Activated naive CD4-positive, alpha-beta T cell treated with anti-CD3 and anti-CD28 coated beads, Interleukin-2, amount 10 ng/mL, durations not matched to agents 7 days and 5 days (primary cell): ENCODE measurements at regions not wholly inside any gene's neighbourhood (a gene's known extent, or its start where the extent isn't known, plus 50 kb on each side); places are given as distances from the start of the nearest gene placed in this dataset.

ENCODE experiments used
- CTCF ChIA-PET: fragments of 350-600 bp; sonication (Branson Sonifier 250); formaldehyde crosslinking; loops from one replicate; lab custom pipeline; 2021; ENCODE audit warnings: antibody characterized with exemption; lab: Charles Lee
- DNase-seq: peaks from one replicate; pipeline ENCODE4 v3.0.0-alpha.2; 2020
- H3K27ac Mint-ChIP-seq: one replicate; pipeline ENCODE4 v1.8.0; 2021; ENCODE audit warnings: mild to moderate bottlenecking, moderate library complexity, mixed read lengths
- H3K27me3 Mint-ChIP-seq: one replicate; pipeline ENCODE4 v1.8.0; 2021; ENCODE audit warnings: mild to moderate bottlenecking, mixed read lengths
- H3K36me3 Mint-ChIP-seq: one replicate; pipeline ENCODE4 v1.8.0; 2021; ENCODE audit warnings: mixed read lengths
- H3K4me1 Mint-ChIP-seq: one replicate; pipeline ENCODE4 v1.8.0; 2021; ENCODE audit warnings: mixed read lengths
- H3K4me3 Mint-ChIP-seq: one replicate; pipeline ENCODE4 v1.8.0; 2021; ENCODE audit warnings: mild to moderate bottlenecking, moderate library complexity, mixed read lengths
- H3K9me3 Mint-ChIP-seq: one replicate; pipeline ENCODE4 v1.8.0; 2021; ENCODE audit warnings: mixed read lengths

GRCh38 chr2:129627437-129627836, 352.0 kb upstream of the RAB6C start:
- no peak overlapping the region for H3K27ac Mint-ChIP-seq
- no peaks in the 10 kb centered on the region for H3K9me3 Mint-ChIP-seq
- H3K4me1 Mint-ChIP-seq = no peaks in the 10 kb centered on the region
- H3K27me3 Mint-ChIP-seq = no peaks in the 10 kb centered on the region
- H3K4me3 Mint-ChIP-seq = no peak overlapping the region
- no peak for DNase-seq
- CTCF ChIA-PET = no interaction called here
- no peaks in the 10 kb centered on the region for H3K36me3 Mint-ChIP-seq

GRCh38 chr2:129636692-129637091, 342.8 kb upstream of the RAB6C start:
- no peak for DNase-seq
- Mint-ChIP-seq H3K4me1 (no peaks in the 10 kb centered on the region), H3K27ac (no peak overlapping the region), H3K36me3 (no peaks in the 10 kb centered on the region), H3K9me3 (no peaks in the 10 kb centered on the region), H3K27me3 (no peaks in the 10 kb centered on the region), H3K4me3 (no peak overlapping the region)
- CTCF ChIA-PET = no interaction called here

GRCh38 chr2:129641371-129641770, 338.1 kb upstream of the RAB6C start:
- no peak for DNase-seq
- Mint-ChIP-seq H3K4me3 (no peak overlapping the region), H3K27me3 (no peaks in the 10 kb centered on the region), H3K4me1 (no peaks in the 10 kb centered on the region), H3K36me3 (no peaks in the 10 kb centered on the region), H3K27ac (no peak overlapping the region), H3K9me3 (peaks cover 2% of the 10 kb centered on the region)
- CTCF ChIA-PET = no interaction called here

- H3K27ac Mint-ChIP-seq = no peak overlapping the region
- no peaks in the 10 kb centered on the region for H3K4me1 Mint-ChIP-seq
- no peak for DNase-seq
- peaks cover 2% of the 10 kb centered on the region for H3K9me3 Mint-ChIP-seq
- no peaks in the 10 kb centered on the region for H3K36me3 Mint-ChIP-seq
- CTCF ChIA-PET = no interaction called here
- no peak overlapping the region for H3K4me3 Mint-ChIP-seq
- H3K27me3 Mint-ChIP-seq = no peaks in the 10 kb centered on the region
Measured at GRCh38 chr2:129642526-129643043, 336.9 kb upstream of the RAB6C start.

- DNase-seq = no peak
- Mint-ChIP-seq H3K27ac (no peak overlapping the region), H3K9me3 (peaks cover 2% of the 10 kb centered on the region), H3K4me3 (no peak overlapping the region), H3K27me3 (no peaks in the 10 kb centered on the region), H3K36me3 (no peaks in the 10 kb centered on the region), H3K4me1 (no peaks in the 10 kb centered on the region)
- CTCF ChIA-PET = no interaction called here
Measured at GRCh38 chr2:129645335-129645734, 334.1 kb upstream of the RAB6C start.

DNA sequence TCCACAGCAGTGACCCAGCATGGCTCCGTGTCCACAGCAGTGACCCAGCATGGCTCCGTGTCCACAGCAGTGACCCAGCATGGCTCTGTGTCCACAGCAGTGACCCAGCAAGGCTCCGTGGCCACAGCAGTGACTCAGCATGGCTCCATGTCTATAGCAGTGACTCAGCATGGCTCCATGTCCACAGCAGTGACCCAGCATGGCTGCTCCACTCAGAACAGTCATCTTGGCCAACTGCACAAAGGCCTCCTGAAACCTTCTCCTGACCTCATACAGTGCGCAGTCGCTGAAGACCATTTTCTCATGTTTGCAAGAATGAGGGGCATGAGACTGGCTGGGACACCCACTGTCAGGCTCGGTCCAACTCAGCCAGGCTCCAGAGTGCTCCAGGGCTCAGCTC, 333.4 kb upstream of the RAB6C start:
- Mint-ChIP-seq H3K27me3 (no peaks in the 10 kb centered on the region), H3K27ac (no peak overlapping the region), H3K36me3 (no peaks in the 10 kb centered on the region), H3K4me3 (no peak overlapping the region), H3K9me3 (peaks cover 2% of the 10 kb centered on the region), H3K4me1 (no peaks in the 10 kb centered on the region)
- no peak for DNase-seq
- CTCF ChIA-PET = no interaction called here

- no peak overlapping the region for H3K27ac Mint-ChIP-seq
- no peaks in the 10 kb centered on the region for H3K9me3 Mint-ChIP-seq
- H3K27me3 Mint-ChIP-seq = no peaks in the 10 kb centered on the region
- H3K36me3 Mint-ChIP-seq = no peaks in the 10 kb centered on the region
- no peak overlapping the region for H3K4me3 Mint-ChIP-seq
- CTCF ChIA-PET = no interaction called here
- no peaks in the 10 kb centered on the region for H3K4me1 Mint-ChIP-seq
- DNase-seq = no peak
Measured at GRCh38 chr2:129653246-129653645, 326.2 kb upstream of the RAB6C start.

GRCh38 chr2:129654331-129654730, 325.1 kb upstream of the RAB6C start:
- H3K27me3 Mint-ChIP-seq = no peaks in the 10 kb centered on the region
- H3K36me3 Mint-ChIP-seq = no peaks in the 10 kb centered on the region
- H3K4me3 Mint-ChIP-seq = no peak overlapping the region
- H3K27ac Mint-ChIP-seq = no peak overlapping the region
- DNase-seq = no peak
- CTCF ChIA-PET = no interaction called here
- H3K4me1 Mint-ChIP-seq = no peaks in the 10 kb centered on the region
- H3K9me3 Mint-ChIP-seq = peaks cover 2% of the 10 kb centered on the region

- H3K9me3 Mint-ChIP-seq = peaks cover 2% of the 10 kb centered on the region
- no peak overlapping the region for H3K27ac Mint-ChIP-seq
- H3K27me3 Mint-ChIP-seq = no peaks in the 10 kb centered on the region
- no peak for DNase-seq
- CTCF ChIA-PET = no interaction called here
- no peaks in the 10 kb centered on the region for H3K4me1 Mint-ChIP-seq
- no peak overlapping the region for H3K4me3 Mint-ChIP-seq
- no peaks in the 10 kb centered on the region for H3K36me3 Mint-ChIP-seq
Measured at GRCh38 chr2:129656081-129656598, 323.3 kb upstream of the RAB6C start.

- Mint-ChIP-seq H3K4me1 (no peaks in the 10 kb centered on the region), H3K27ac (no peak overlapping the region), H3K9me3 (peaks cover 2% of the 10 kb centered on the region), H3K4me3 (no peak overlapping the region), H3K27me3 (no peaks in the 10 kb centered on the region), H3K36me3 (no peaks in the 10 kb centered on the region)
- no peak for DNase-seq
- CTCF ChIA-PET = no interaction called here
Measured at GRCh38 chr2:129658430-129658829, 321.0 kb upstream of the RAB6C start.

GRCh38 chr2:129661935-129662334, 317.5 kb upstream of the RAB6C start:
- no peak for DNase-seq
- H3K27me3 Mint-ChIP-seq = no peaks in the 10 kb centered on the region
- no peaks in the 10 kb centered on the region for H3K4me1 Mint-ChIP-seq
- H3K4me3 Mint-ChIP-seq = no peak overlapping the region
- H3K9me3 Mint-ChIP-seq = peaks cover 2% of the 10 kb centered on the region
- no peak overlapping the region for H3K27ac Mint-ChIP-seq
- no peaks in the 10 kb centered on the region for H3K36me3 Mint-ChIP-seq
- CTCF ChIA-PET = no interaction called here

- no peak overlapping the region for H3K4me3 Mint-ChIP-seq
- no peak for DNase-seq
- H3K9me3 Mint-ChIP-seq = no peaks in the 10 kb centered on the region
- H3K27ac Mint-ChIP-seq = no peak overlapping the region
- H3K36me3 Mint-ChIP-seq = no peaks in the 10 kb centered on the region
- no peaks in the 10 kb centered on the region for H3K27me3 Mint-ChIP-seq
- H3K4me1 Mint-ChIP-seq = no peaks in the 10 kb centered on the region
- CTCF ChIA-PET = no interaction called here
Measured at GRCh38 chr2:129667577-129667976, 311.9 kb upstream of the RAB6C start.

- no peak overlapping the region for H3K4me3 Mint-ChIP-seq
- CTCF ChIA-PET = no interaction called here
- H3K27ac Mint-ChIP-seq = no peak overlapping the region
- no peaks in the 10 kb centered on the region for H3K9me3 Mint-ChIP-seq
- no peaks in the 10 kb centered on the region for H3K36me3 Mint-ChIP-seq
- no peaks in the 10 kb centered on the region for H3K4me1 Mint-ChIP-seq
- DNase-seq = no peak
- H3K27me3 Mint-ChIP-seq = no peaks in the 10 kb centered on the region
Measured at GRCh38 chr2:129672521-129672920, 306.9 kb upstream of the RAB6C start.

- Mint-ChIP-seq H3K27ac (no peak overlapping the region), H3K36me3 (no peaks in the 10 kb centered on the region), H3K9me3 (no peaks in the 10 kb centered on the region), H3K4me3 (no peak overlapping the region), H3K4me1 (no peaks in the 10 kb centered on the region), H3K27me3 (no peaks in the 10 kb centered on the region)
- no peak for DNase-seq
- CTCF ChIA-PET = no interaction called here
Measured at GRCh38 chr2:129673234-129673633, 306.2 kb upstream of the RAB6C start.

GRCh38 chr2:129673847-129674711, 305.4 kb upstream of the RAB6C start:
- DNase-seq = no peak
- H3K36me3 Mint-ChIP-seq = no peaks in the 10 kb centered on the region
- no peak overlapping the region for H3K4me3 Mint-ChIP-seq
- no peak overlapping the region for H3K27ac Mint-ChIP-seq
- CTCF ChIA-PET = no interaction called here
- no peaks in the 10 kb centered on the region for H3K4me1 Mint-ChIP-seq
- H3K9me3 Mint-ChIP-seq = no peaks in the 10 kb centered on the region
- no peaks in the 10 kb centered on the region for H3K27me3 Mint-ChIP-seq
